NCI-H82 (cell line): ENCODE measurements at regions not wholly inside any gene's neighbourhood (a gene's known extent, or its start where the extent isn't known, plus 50 kb on each side); places are given as distances from the start of the nearest gene placed in this dataset.
"Not testable (repeated sequence)": the region's sequence is repeated elsewhere in the genome, so short reads cannot be mapped to it uniquely, and the experiment has no call there.

Experiments
- DNase-seq: peaks from one replicate; lab custom pipeline; 2025; lab: John Stamatoyannopoulos, UW

DNA sequence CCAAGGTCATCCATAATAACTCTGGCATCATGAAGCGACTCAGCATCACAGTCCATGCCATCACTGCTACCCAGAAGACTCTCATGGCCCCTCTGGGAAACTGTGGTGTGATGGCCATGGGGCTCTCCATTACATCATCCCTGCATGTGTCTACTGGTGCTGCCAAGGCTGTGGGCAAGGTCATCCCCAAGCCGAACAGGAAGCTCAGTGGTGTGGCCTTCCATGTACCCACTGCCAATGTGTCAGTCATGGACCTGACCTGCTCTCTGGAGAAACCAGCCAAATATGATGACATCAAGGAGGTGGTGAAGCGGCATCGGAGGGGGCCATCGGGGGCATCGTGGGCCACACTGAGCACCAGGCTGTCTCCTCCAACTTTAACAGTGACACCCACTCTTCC lies 65.1 kb upstream of the ARHGAP29 start:
- DNase-seq: no peak

DNA sequence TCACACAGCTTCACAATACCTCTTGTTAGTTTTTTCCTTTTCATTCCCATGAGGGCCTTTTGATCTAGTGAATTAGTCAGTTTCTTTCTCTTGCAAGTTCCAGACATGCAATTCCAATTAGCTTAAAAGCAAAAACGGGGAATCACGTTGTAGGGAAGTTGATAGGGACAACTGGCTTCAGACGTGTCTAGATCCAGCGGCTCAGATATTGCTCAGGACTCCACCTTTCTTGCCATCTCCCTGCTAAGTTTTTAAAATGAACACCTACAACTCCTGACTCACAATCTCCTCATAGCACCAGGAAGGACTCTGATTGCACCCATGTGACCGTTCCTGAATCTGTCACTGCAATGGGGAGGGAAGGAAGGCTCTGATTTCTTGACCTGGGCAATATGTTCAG lies 63.8 kb upstream of the ARHGAP29 start:
- no peak for DNase-seq

DNA sequence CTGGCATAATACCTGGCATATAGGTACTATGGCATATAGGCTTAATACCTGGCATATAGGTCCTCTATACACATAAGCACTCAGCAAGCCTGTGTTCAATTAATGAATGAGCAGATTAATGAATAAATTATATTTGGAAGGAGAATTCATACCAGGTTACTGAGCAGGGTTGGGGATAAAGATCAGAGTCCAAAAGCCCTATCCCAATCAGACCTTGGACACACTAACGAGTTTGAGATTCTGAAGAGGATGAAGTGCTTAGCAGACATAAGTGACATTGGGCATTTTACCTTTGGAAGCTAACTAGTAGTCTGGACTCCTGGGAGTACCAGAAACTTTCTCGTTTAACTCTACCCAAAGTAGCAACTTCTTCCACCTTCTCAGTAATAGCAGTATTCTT lies 63.3 kb upstream of the ARHGAP29 start:
- no peak for DNase-seq

- no peak for DNase-seq
Observed at GRCh38 chr1:94299627-94300553, 62.5 kb upstream of the ARHGAP29 start.

DNA sequence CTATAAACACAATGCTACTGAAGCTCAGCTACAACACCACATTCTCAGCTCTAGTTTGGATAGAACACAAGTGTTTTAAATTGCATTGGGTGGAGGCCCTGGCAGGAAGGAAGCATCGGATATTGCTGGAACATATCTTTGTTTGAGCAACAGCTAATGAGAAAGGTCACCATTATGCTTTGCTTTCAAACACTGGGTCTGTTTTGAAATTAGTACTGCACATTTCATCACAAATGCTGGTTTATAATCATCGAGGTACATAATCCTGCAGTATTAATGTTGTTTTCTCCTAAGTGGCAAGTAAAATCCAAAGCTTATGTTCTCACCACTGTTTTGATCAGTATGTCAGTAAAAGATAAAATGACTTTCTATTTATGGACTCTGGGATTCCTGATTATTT lies 61.5 kb upstream of the ARHGAP29 start:
- DNase-seq: no peak

- no peak for DNase-seq
Observed at GRCh38 chr1:94296018-94296417, 58.6 kb upstream of the ARHGAP29 start.

DNA sequence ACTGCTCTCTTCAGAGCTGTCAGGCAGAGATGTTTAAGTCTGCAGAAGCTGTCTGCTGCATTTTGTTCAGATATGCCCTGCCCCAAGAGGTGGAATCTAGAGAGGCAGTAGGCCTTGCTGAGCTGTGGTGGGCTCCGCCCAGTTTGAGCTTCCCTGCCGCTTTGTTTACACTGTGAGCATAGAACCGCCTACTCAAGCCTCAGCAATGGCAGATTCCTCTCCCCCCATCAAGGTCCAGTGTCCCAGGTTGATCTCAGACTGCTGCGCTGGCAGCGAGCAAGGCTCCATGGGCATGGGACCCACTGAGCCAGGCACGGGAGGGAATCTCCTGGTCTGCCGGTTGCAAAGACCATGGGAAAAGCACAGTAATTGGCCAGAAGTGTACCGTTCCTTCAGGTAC lies 55.6 kb upstream of the ARHGAP29 start:
- DNase-seq: not testable (repeated sequence)

DNA sequence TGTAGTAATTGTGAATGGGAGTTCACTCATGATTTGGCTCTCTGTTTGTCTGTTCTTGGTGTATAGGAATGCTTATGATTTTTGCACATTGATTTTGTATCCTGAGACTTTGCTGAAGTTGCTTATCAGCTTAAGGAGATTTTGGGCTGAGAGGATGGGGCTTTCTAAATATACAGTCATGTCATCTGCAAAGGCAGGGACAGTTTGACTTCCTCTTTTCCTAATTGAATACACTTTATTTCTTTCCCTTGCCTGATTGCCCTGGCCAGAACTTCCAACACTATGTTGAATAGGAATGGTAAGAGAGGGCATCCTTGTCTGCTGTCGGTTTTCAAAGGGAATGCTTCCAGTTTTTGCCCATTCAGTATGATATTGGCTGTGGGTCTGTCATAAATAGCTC lies 51.9 kb upstream of the ARHGAP29 start:
- not testable (repeated sequence) for DNase-seq
